NOMO-1 (cell line): ENCODE measurements at regions not wholly inside any gene's neighbourhood (a gene's known extent, or its start where the extent isn't known, plus 50 kb on each side); places are given as distances from the start of the nearest gene placed in this dataset.

Experiments used
- DNase-seq, 2 experiments: peaks; one replicate each; lab custom pipeline; 2025; ENCODE audit not compliant: unreplicated experiment in 2 of 2; lab: John Stamatoyannopoulos, UW

- no peak for DNase-seq
Measured at GRCh38 chr15:25932696-25933095, 69.6 kb upstream of the ATP10A start.

- no peak for DNase-seq
Measured at GRCh38 chr15:25931851-25932250, 68.7 kb upstream of the ATP10A start.

GRCh38 chr15:25930931-25931330, 67.8 kb upstream of the ATP10A start:
- no peak for DNase-seq
